ENCODE measurements at regions not wholly inside any gene's neighbourhood (a gene's known extent, or its start where the extent isn't known, plus 50 kb on each side); places are given as distances from the start of the nearest gene placed in this dataset.

DNA sequence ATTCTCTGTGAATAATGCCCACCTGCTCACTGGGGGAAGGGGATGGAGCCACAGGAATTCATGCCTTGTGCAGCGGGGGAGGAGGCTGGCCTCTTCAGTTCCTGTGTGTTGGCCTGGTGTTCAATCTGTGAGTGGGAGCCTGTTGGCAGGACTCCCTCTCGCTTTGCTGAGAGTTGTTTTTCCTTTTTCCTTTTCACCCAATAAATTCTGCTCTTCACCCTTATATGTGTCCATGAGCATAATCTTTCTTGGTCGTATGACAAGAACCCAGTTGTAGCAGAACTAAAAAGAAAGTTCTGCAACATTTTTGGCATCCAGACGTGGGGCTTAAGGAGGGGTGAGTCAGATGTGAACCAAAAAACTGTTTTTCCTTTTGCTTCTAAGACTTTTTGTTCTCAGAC lies 235.2 kb upstream of the HDX start:
- TF ChIP-seq, protein P1, sequence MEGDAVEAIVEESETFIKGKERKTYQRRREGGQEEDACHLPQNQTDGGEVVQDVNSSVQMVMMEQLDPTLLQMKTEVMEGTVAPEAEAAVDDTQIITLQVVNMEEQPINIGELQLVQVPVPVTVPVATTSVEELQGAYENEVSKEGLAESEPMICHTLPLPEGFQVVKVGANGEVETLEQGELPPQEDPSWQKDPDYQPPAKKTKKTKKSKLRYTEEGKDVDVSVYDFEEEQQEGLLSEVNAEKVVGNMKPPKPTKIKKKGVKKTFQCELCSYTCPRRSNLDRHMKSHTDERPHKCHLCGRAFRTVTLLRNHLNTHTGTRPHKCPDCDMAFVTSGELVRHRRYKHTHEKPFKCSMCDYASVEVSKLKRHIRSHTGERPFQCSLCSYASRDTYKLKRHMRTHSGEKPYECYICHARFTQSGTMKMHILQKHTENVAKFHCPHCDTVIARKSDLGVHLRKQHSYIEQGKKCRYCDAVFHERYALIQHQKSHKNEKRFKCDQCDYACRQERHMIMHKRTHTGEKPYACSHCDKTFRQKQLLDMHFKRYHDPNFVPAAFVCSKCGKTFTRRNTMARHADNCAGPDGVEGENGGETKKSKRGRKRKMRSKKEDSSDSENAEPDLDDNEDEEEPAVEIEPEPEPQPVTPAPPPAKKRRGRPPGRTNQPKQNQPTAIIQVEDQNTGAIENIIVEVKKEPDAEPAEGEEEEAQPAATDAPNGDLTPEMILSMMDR (conservative IDR thresholded peaks at IDR 0.05; ENCODE audit: low read length), result no peak
- TF ChIP-seq EZH2phosphoT487 (IDR thresholded peaks at IDR 0.05; ENCODE audit: borderline replicate concordance), result no peak
